ENCODE measurements at regions not wholly inside any gene's neighbourhood (a gene's known extent, or its start where the extent isn't known, plus 50 kb on each side); places are given as distances from the start of the nearest gene placed in this dataset.
"Not testable (repeated sequence)": the region's sequence is repeated elsewhere in the genome, so short reads cannot be mapped to it uniquely, and the experiment has no call there.

DNA sequence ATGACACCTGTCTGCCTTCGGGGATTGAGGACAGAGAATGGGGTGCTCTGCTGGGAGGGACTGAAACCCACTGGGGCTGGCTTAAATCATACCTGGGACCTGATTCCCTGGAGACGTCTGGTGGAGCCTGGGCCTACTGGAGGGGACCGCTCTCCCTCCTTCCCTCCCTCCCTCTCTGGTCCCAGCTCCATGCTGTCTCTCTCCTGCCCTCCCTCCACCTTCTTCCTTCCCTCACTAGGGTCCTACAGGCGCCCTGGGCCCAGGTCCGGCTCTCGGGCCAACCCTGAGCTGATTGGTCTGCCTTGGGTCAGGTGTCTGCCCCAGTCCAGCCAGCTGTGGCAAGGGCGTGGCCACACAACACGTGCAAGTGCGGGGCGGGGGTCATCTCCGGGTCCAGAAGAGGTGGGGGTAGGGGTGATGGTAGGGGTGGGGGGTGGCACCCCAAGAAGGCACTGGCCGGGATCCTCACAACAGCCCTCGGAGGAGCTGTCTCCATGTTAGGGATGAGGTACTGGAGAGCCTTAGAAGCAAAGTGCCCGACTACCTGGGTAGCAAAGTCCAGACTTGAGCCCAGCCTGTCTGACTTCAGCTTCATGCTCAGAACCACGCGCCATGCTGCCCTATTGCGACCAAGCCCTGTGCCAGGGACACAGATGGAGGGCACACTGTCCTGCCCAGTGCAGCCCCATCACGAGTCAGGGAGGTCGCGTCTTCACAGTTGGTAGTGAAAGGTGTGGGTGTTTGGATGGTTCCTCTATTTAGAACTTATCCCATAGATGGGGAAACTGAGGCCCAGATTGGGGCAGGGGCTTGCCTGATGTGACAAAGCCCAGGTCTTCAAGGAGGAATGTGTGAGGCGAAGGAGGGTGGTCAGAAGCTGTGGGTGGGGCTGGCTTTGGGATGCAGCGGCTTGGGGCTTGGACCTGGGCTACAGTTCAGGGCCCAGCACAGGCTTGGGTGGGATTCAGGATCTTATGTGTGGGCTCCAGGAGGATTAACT lies 574.1 kb downstream of the PTPRU start:
- no peak for DNase-seq (ENCODE audit: low spot score)
- in situ Hi-C loops (cut with HindIII; ENCODE audit: low sequenced_read_pairs): no loop called here

DNA sequence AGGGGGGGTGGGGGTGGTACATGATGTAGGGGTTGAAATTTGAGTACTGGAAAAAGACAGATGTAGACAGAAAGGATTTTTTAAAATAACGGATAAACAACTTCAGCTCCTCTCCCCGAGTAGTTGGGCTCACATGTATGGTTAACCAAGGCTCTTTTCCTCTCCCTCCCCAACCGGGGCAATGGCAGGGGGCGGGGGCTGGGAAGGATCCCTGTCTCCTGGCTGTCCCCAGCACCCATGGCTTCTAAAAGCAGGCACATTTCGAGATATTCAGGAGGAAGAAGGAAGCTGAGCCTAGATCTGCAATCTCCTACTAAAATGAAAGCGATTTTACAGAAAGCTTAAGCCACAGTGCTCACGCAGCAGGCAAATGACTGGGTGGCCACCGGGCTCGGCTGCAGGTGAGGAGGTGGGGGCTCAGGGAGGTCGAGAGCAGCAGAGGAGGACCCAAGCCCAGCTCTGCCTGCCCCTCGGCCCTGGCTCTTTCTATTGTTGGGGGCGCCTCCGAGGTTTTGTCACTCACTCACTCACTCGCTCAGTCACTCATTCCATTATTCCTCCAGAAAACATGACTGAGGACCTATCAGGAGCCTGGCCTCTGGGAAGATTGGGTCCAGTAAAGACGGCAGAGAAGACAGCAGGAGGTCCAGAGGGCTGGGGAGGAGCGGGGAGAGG lies 573.3 kb downstream of the PTPRU start:
- DNase-seq (ENCODE audit: low spot score): no peak
- in situ Hi-C loops (cut with HindIII; ENCODE audit: low sequenced_read_pairs): no loop called here

DNA sequence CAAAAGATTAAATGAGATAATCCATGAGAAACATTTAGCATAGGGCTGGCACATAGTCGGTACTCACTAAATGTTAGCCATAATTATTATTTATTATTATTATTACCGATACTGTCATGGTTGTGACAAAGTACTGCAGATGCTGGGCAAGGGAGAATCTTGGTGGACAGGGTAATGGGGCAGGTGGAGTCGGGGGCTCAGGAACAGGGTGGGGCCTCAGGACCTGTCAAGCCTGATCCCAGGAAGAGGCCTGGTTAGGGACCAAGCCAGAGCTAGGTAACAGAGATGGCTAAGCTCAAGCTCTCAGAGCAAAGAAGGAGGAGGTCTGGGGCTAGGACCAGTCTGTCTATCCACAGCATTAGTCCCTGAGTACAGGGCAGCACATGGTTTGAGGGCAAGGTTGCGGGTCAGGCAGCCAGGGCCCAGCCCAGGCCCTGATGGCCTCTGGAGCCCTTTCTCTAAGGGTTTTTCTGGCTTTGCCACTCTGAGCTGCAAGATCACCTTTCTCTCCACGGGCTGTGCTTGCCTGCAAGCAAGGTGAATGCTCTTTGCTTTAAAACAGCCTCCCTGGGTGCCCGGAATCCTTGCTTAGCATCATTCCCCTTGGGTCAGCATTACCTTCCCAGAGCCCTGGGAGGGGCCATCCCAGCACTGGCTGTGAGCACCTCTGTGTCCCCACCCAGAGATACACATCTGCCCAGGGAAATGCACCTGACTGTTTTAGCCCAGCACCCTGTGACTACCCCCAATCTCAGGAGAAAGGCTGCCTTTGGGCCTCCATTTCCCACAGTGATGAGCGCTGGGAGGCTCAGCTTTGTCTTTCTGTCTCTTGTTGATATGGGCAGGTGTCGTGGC lies 572.0 kb downstream of the PTPRU start:
- in situ Hi-C loops (cut with HindIII; ENCODE audit: low sequenced_read_pairs): no loop called here
- no peak for DNase-seq (ENCODE audit: low spot score)

DNA sequence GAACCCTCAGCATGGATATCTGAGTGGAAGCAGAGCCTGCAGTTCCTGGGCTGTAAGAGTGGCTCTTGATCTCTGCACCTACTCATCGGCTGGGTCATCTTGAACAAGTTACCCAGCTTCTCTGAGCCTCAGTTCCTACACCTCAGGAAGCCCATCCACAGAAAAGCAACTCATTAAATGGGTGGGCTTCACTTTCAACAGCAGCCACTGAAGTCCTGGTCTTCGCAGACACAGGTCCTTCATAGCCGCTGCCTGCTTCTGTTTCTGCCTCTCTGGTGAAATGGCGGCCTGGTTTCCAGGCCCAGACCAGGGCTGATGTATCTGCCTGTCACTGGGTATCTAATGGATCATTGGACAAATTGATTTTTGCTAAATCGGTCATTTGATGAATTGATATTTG lies 571.4 kb downstream of the PTPRU start:
- in situ Hi-C loops (cut with HindIII; ENCODE audit: low sequenced_read_pairs): no loop called here
- no peak for DNase-seq (ENCODE audit: low spot score)

DNA sequence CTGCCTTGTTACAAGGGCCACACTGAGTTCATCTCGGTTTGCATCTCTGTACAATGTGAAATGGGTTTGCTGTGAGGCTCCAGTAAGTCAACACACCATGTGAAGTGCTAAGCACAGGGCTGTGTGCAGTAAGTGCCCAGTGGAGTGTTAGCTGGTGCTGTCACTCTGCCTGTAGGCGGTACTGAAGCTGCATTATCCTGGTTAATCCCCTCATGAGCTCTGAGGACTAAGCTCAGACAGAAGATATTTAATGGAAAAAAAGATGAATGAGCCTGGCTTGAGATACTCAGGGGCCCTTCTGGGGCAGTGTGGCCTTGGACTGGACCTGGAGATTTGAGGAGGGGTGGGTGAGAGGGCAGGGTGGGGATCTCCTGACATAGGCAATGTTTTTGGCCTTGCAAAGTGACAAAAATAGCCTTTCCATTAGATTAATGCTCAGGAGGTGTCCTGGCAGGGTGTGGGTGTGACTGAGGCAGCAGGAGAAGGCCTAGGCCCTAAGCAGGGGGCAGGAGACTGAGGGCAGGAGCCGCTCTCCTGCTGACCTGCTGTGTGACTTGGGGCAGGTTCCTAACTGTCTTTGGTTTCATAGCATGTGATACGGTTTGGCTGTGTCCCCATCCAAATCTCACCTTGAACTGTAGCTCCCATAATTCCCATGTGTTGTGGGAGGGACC lies 570.5 kb downstream of the PTPRU start:
- in situ Hi-C loops (cut with HindIII; ENCODE audit: low sequenced_read_pairs): no loop called here
- no peak for DNase-seq (ENCODE audit: low spot score)

DNA sequence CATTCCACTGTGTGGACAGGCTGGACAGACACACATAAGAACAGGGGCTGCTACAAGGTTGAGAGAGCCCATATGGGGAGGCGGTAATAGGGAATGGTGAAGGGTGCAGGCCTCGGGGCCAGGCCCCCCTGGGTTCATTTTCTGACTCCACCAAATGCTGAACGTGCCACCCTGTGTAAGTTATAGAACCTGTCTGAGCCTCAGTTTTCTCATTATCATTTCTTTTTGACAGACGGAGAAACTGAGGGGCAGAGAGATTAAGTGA lies 569.5 kb downstream of the PTPRU start:
- in situ Hi-C loops (cut with HindIII; ENCODE audit: low sequenced_read_pairs): no loop called here
- DNase-seq (ENCODE audit: low spot score): no peak

DNA sequence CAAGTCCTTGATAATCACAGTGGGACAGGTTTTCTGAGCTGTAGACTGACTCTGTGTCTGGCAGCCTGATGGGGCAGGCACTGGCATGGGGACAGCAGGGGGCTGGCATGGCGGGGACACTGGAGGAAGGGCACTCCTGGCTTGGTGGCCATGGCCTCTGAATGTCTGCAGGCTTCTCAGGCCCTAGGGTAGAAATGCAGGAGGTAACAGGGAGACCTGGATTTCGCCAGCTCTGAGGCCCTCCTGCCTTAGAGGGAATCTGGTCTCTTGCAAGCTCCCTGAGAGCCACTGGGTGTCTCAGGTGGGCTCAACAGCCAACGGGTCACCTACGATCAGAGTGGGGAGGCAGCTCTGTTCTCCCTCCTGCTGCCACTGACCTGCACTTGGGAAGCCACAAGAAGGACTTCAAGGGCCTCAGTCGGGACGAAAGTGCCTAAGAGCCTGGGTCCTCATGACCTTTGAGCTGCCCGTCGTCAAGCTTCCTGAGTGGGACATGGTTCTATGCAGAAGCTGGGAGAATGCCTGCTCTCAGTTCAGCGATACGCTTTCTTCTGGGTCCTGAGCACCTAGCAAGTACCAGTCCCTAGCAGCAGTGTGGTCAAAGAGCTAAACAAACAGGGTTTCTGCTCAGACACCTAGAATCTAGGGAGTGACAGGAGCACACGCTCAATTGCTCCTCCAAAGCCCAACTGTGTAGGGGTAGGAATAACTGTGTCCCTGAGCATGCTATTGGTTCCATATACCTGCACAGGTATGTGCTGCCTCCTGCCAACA lies 569.0 kb downstream of the PTPRU start:
- in situ Hi-C loops (cut with HindIII; ENCODE audit: low sequenced_read_pairs): no loop called here
- no peak for DNase-seq (ENCODE audit: low spot score)

DNA sequence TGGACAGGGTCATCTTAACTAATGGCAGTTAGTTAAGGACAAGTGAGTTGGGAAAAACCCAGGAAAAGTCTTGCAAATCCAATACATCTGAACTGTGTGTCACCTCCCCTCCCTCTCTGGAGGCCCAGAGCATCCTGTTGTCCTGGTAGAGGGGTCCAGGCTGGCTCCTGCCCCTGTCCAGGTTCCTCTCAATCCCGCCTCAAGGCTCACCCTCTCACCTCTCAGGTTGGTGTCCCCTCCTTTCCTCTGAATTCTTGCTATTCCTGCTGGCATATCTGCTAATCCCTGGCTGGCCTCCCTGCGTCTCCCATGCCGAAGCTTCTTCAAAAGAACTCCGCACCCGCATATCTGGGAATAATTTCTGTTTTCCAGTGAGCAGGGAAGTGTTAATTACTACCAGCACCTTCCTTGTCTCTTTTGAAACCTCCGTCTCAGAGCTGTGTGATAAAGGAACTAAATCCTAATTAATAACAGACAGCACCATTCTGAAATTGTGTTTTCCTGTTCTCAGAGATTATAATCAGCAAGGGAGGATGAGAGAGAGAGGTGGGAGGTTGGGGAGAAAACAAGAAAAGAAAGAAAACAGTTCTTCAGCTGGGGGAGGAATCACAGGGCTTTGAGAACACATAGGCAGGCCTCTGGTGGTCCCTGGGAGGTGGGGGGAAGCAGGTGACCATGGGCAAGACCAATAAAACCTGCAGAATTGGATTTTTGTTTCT lies 568.0 kb downstream of the PTPRU start:
- DNase-seq (ENCODE audit: low spot score): no peak
- in situ Hi-C loops (cut with HindIII; ENCODE audit: low sequenced_read_pairs): no loop called here

DNA sequence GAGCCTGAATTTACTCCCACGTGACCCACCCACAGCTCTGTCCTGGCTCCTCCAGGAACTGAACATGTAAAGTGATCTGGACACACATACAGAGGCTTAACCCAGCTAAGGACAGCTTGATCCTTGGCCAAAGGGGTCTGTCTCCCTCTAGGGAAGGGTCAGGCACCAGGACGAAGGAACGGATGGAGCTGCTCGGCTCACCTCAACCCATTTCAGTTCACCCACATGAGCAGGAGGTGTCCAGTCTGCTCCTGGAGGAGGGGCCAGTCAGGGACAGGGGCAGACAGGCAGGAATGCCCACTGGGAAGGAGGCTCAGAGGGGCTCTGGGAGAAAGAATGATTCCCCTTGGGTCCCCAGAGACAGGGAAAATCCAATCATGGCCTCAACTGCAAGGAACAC lies 567.2 kb downstream of the PTPRU start:
- no peak for DNase-seq (ENCODE audit: low spot score)
- in situ Hi-C loops (cut with HindIII; ENCODE audit: low sequenced_read_pairs): no loop called here

DNA sequence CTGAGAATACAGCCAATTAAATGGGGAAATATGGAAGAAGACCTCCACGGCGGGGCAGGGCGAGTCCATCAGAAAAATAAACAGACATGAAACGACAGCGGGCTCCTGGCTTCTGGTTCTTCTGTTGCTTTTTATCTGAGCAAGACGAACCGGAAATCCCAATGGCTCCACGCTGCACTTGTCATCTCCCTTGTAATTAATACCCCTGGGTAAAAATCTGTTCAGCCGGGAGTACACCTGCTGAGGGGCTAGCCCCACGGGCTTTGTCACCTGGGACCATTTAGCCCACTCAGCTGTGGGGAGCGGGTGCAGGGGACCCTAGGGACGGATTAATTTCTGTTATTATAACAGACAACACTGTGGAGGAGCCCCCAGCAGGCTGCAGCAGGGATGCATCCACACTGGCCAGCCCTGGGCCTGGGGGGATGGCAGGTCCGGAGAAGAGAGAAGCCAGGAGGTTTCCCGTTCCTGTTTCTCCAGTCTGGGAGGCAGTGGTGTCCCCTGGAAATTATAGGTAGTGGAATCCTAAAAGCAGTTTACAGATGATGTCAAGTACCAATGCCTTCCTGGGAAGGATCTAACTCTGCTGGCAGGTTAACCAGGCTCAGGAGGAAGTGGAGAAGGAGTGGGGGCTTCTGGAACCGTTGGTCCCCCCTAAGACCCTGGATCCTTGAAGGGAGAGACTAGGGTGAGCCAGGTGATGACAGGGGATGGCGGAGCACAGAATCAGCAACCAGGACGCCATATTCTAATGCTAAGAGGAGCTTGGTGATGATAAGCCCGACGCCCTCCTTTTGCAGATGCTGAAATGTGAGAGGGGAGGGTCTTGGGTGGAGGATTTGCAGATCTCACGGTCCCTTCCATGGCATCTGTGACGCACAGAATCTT lies 566.1 kb downstream of the PTPRU start:
- DNase-seq (ENCODE audit: low spot score): no peak
- in situ Hi-C loops (cut with HindIII; ENCODE audit: low sequenced_read_pairs): no loop called here

DNA sequence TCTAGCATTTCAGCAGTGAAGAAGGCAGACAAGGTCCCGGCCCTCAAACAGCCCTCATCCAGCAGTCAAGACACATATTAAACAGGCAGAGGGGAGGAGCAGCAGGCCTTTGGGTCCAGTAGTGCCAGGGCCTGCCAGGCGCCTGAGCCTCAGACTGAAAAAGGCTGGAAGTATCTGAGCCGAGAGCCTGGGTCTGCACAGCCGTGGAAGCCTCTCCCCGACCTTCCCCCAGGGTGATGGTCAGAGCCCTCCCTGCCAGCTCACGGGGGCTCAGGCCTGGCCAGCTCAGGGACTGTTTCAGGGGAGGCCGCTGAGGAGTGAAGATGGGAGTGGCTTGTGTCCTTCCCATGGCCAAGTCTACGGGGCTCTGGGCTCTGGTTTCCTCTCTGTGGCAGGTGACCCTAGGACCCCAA lies 565.2 kb downstream of the PTPRU start:
- no peak for DNase-seq (ENCODE audit: low spot score)

DNA sequence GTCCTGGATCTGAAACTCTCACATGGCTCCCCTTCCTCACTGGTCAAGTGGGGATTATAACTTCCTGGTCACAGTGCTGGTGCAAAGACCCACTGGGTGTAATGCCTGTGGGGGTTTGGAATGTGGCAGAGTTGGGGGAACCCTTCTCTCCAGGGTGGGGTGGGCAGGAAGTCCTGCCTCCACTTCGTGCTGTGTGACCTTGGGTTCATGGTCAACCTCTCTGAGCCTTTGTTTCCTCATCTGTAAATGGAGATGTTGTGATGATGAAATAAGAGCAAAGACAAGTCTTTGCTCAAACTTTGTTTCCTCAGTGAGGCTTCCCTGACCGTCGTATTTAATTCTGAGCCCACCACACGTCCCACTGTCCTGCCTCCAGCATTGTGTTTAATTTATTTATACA lies 564.7 kb downstream of the PTPRU start:
- in situ Hi-C loops (cut with HindIII; ENCODE audit: low sequenced_read_pairs): no loop called here
- DNase-seq (ENCODE audit: low spot score): no peak

More for the DNA sequence above, 565.2 kb downstream of the PTPRU start:
- in situ Hi-C loops (cut with HindIII; ENCODE audit: low sequenced_read_pairs): no loop called here

DNA sequence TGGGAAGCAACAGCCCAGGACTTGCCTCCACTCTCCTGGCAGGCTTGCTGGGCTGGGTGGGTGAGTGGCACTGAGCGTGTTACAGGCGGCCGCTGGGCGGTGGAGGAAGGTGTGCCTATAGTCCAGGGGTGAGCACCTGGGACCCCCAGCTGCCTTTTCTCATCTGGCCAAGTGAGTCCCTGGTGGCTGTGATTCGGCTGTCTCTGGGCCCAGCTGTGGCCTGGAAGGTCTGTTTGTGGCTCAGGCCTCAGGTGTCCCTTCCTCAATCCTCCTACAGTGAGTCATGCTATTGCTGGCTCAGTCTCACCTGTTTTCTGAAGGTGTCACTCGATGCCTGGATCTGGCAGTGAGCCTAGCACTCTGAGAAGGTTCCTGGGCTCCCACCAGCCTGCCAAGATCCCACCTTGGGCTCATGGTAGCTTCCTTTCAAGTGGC lies 564.2 kb downstream of the PTPRU start:
- in situ Hi-C loops (cut with HindIII; ENCODE audit: low sequenced_read_pairs): no loop called here

DNA sequence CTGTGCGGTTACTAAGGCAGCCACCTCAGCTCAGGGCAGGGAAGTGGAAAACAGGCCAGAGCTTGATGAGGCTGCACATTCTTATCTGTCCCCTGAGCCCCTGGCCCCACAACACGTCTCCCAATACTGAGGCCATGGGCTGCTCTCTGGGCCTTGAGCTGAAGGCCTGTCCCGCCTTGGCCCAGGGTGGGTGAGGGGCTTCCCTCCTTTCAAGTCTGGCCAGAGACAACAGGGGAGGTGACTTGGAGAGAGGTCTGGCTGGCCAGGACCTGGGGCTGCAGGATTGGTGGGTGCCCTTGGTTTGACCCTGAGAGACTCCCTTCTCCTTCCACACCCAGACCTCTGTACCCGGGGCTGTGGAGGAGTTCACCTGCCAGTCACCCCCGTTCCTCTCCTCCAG lies 563.8 kb downstream of the PTPRU start:
- in situ Hi-C loops (cut with HindIII; ENCODE audit: low sequenced_read_pairs): no loop called here
- no peak for DNase-seq (ENCODE audit: low spot score)

More for the DNA sequence above, 564.2 kb downstream of the PTPRU start:
- DNase-seq (ENCODE audit: low spot score): no peak

DNA sequence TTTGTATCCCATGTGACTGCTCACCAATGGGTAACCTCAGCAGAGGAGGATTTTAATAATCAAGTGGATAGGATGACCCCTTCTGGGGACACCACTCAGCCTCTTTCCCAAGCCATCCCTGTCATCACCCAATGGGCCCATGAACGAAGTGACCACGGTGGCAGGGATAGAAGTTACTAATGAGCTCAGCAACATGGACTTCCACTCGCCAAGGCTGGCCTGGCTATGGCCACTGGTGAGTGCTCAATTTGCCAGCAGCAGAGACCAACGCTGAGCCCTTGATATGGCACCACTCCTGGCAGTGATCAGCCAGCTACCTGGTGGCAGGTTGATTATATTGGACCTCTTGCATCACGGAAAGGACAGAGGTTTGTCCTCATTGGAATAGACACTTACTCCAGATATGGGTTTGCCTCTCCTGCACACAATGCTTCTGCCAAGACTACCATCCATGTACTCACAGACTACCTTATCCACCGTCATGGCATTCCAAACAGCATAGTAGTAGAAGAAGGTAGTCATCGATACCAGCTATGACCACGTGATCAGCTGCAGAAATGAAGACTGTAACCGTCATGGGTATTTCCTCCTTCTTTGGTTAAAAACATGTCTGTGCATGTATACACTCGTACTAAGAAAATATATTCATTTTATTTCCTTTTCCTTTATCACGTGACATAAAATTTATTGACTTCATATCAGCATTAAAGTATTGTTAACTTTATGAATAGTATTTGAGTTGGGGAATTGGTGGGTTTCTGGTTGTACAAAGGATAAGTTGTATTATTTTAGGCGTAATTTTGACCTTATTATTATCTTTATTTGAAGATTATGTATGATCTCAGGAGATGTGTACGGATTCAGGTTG lies 562.6 kb downstream of the PTPRU start:
- DNase-seq (ENCODE audit: low spot score): no peak
- in situ Hi-C loops (cut with HindIII; ENCODE audit: low sequenced_read_pairs): no loop called here

DNA sequence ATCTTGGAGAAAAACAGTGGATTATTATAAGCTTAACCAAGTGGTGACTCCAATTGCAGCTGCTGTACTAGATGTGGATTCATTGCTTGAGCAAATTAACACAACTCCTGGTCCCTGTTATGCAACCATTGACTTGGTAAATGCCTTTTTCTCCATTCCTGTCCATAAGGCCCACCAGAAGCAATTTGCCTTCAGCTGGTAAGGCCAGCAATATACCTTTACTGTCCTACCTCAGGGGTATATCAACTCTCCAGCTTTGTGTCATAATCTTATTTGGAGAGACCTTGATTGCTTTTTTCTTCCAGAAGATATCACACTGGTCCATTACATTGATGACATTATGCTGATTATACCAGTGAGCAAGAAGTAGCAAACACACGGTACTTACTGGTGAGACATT lies 560.8 kb downstream of the PTPRU start:
- in situ Hi-C loops (cut with HindIII; ENCODE audit: low sequenced_read_pairs); DNase-seq (ENCODE audit: low spot score): not testable (repeated sequence)
